Neural cell (in vitro differentiated cells): ENCODE measurements at regions not wholly inside any gene's neighbourhood (a gene's known extent, or its start where the extent isn't known, plus 50 kb on each side); places are given as distances from the start of the nearest gene placed in this dataset.

Source experiments
- POLR2AphosphoS5 ChIP-seq: IDR thresholded peaks from 2 replicates; pipeline ENCODE4 v1.6.1; 2012
- TF ChIP-seq, protein P1 (sequence below): fragments of 450-650 bp; IDR thresholded peaks from 2 replicates; pipeline ENCODE4 v1.5.1; 2014; ENCODE audit warnings: antibody characterized with exemption, mild to moderate bottlenecking, moderate library complexity; ENCODE audit not compliant: poor library complexity, severe bottlenecking

DNA sequence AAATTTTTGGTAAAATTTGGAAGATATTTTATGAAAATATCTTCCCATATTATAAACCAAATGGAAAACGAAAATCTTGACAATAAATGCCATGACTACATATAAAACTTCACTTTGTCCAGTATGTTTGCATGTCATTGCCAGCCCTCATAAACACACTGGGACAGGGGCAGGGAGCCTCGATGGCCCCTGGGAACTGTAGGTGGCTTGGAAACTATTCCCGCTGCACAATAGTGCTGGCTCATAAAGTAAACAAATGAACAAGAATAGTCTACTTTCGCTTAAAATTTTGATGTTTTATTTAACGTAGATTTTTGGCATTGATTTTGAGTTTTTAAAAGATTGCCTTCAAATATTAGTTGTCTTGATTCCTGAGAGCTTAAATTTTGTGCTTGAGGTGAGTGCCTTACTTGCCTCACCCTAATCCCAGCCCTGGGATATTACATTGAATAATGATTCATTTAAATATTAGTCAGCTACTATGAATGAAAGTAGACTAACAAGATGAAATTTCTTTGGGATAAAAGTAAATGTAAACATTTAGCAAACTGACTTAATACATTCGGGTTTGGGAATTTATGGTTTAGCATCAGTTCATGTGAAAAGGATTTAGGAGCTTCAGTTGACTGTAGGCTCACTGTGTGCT is 74.0 kb upstream of the PKP2 start:
- TF ChIP-seq, protein P1, sequence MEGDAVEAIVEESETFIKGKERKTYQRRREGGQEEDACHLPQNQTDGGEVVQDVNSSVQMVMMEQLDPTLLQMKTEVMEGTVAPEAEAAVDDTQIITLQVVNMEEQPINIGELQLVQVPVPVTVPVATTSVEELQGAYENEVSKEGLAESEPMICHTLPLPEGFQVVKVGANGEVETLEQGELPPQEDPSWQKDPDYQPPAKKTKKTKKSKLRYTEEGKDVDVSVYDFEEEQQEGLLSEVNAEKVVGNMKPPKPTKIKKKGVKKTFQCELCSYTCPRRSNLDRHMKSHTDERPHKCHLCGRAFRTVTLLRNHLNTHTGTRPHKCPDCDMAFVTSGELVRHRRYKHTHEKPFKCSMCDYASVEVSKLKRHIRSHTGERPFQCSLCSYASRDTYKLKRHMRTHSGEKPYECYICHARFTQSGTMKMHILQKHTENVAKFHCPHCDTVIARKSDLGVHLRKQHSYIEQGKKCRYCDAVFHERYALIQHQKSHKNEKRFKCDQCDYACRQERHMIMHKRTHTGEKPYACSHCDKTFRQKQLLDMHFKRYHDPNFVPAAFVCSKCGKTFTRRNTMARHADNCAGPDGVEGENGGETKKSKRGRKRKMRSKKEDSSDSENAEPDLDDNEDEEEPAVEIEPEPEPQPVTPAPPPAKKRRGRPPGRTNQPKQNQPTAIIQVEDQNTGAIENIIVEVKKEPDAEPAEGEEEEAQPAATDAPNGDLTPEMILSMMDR, result no peak
- TF ChIP-seq POLR2AphosphoS5, result no peak
